Naive thymus-derived CD4-positive, alpha-beta T cell (primary cell): ENCODE measurements at regions not wholly inside any gene's neighbourhood (a gene's known extent, or its start where the extent isn't known, plus 50 kb on each side); places are given as distances from the start of the nearest gene placed in this dataset.
A peak's percentile ranks its signal among the peaks of the same experiment; 100 is the strongest.

Experiments
- ATAC-seq: fragments of 150-1000 bp; cut with Tn5 transposase; 2 replicates; pipeline ENCODE4 v1.10.0; 2021; ENCODE audit warnings: mild to moderate bottlenecking, moderate library complexity
- CTCF ChIA-PET: fragments of 350-600 bp; sonication (Branson Sonifier 250); formaldehyde crosslinking; loops from one replicate; lab custom pipeline; 2021; ENCODE audit warnings: antibody characterized with exemption; lab: Charles Lee
- POLR2A ChIA-PET: fragments of 350-600 bp; sonication (Branson Sonifier 250); formaldehyde crosslinking; loops from one replicate; lab custom pipeline; 2021; ENCODE audit warnings: antibody characterized with exemption, inconsistent platforms; lab: Charles Lee
- DNase-seq, 9 donors: peaks; one replicate each; pipeline versions ENCODE4 v3.0.0 to v3.0.0-alpha.2; 2020 to 2022; ENCODE audit warnings: mixed read lengths in 1 of 9
- H3K27ac ChIP-seq: one replicate; pipeline ENCODE4 v1.7.0; 2013; ENCODE audit warnings: mild to moderate bottlenecking, low read depth, low read length, moderate library complexity
- H3K27me3 ChIP-seq, 2 donors: one replicate each; pipeline ENCODE4 v1.7.0; 2013; ENCODE audit warnings: low read length in 2 of 2, mild to moderate bottlenecking in 2 of 2, moderate library complexity in 2 of 2; ENCODE audit not compliant: control insufficient read depth in 2 of 2, insufficient read depth in 2 of 2
- H3K36me3 ChIP-seq, 3 experiments: 1 replicate in 2 of 3; 2 replicates in 1 of 3; pipeline ENCODE4 v1.7.0; 2013; ENCODE audit warnings: low read length in 3 of 3, mild to moderate bottlenecking in 3 of 3, moderate library complexity in 1 of 3; ENCODE audit not compliant: insufficient read depth in 3 of 3, control insufficient read depth in 2 of 3
- H3K4me1 ChIP-seq, 2 donors: one replicate each; pipeline ENCODE4 v1.7.0; 2013; ENCODE audit warnings: low read length in 2 of 2, mild to moderate bottlenecking in 2 of 2, moderate library complexity in 1 of 2; ENCODE audit not compliant: control insufficient read depth in 2 of 2, insufficient read depth in 2 of 2
- H3K4me3 ChIP-seq: 2 replicates; pipeline ENCODE4 v1.7.0; 2013; ENCODE audit warnings: mild to moderate bottlenecking, low read length
- H3K9me3 ChIP-seq, 3 experiments: 1 replicate in 2 of 3; 2 replicates in 1 of 3; pipeline ENCODE4 v1.7.0; 2013; ENCODE audit warnings: low read length in 3 of 3; ENCODE audit not compliant: control insufficient read depth in 2 of 3
- H3K27ac Mint-ChIP-seq, 9 donors: one replicate each; pipeline ENCODE4 v1.8.0; 2020 to 2022; ENCODE audit warnings: mixed read lengths in 9 of 9, mild to moderate bottlenecking in 8 of 9, moderate library complexity in 5 of 9, inconsistent platforms in 2 of 9
- H3K27me3 Mint-ChIP-seq, 5 donors: one replicate each; pipeline ENCODE4 v1.8.0; 2021 to 2022; ENCODE audit warnings: mixed read lengths in 5 of 5, mild to moderate bottlenecking in 1 of 5
- H3K36me3 Mint-ChIP-seq, 5 donors: one replicate each; pipeline ENCODE4 v1.8.0; 2020 to 2022; ENCODE audit warnings: mixed read lengths in 5 of 5, mild to moderate bottlenecking in 3 of 5, inconsistent platforms in 1 of 5
- H3K4me1 Mint-ChIP-seq, 7 donors: one replicate each; pipeline ENCODE4 v1.8.0; 2020 to 2022; ENCODE audit warnings: mixed read lengths in 7 of 7, mild to moderate bottlenecking in 3 of 7, inconsistent platforms in 1 of 7
- H3K4me3 Mint-ChIP-seq, 10 donors: one replicate each; pipeline ENCODE4 v1.8.0; 2020 to 2022; ENCODE audit warnings: mild to moderate bottlenecking in 10 of 10, mixed read lengths in 10 of 10, moderate library complexity in 6 of 10, inconsistent platforms in 2 of 10
- H3K9me3 Mint-ChIP-seq, 11 donors: one replicate each; pipeline ENCODE4 v1.8.0; 2020 to 2022; ENCODE audit warnings: mixed read lengths in 11 of 11, mild to moderate bottlenecking in 4 of 11, inconsistent platforms in 1 of 11, moderate library complexity in 1 of 11
- intact Hi-C, 2 donors: fragments of 100-400 bp; cut with micrococcal nuclease; formaldehyde crosslinking; loops; one replicate each; pipeline ENCODE4 v1.15.1; 2023

DNA sequence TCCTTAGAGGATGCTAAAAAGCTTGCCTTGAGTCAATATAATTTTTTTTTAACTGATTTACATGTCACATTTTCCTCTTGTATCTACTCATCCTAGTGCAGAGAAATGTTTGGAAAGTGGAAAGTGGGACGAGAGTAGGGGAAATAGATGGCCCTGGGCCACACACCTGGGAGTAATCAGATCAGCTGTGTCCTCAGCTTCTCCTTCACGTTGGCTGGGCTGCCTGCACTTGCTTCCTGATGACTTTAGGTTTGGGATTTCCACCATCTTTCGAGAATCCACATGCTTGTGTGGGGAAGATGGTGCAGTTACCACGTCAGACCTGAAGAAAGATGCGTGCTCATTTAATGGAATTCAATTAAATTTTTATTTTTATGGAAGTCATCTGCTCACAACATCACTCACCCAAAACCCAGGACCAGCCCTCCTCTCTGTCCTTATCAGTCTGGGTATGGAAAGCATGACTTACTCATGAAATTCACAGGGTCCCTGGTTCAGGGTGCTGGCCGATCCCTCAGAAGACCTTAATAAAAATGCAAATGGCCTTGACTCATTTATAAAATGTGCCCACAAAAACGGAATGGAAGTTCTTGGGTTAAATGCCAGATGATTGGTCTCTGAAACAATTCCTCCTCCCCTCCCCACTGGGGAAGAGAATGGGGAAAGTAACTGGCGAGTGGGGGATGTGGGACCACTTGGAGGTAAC, 74.5 kb upstream of the TIAM2 start:
- no peaks in the 10 kb centered on the region for H3K27me3 Mint-ChIP-seq
- H3K36me3 Mint-ChIP-seq: peaks cover 0 to 10% (median 0%) of the 10 kb centered on the region in 5 donors
- no peak overlapping the region for H3K4me3 Mint-ChIP-seq
- DNase-seq: no peak
- ChIA-PET POLR2A (no interaction called here), CTCF (no interaction called here)
- intact Hi-C loops: loop anchor here (10.0 kb wide), 3 partner anchors 246 to 604 kb away; no protein-coding TSS in a partner anchor
- peaks cover 0 to 32% (median 14%) of the 10 kb centered on the region in 7 donors for H3K4me1 Mint-ChIP-seq
- Histone ChIP-seq H3K4me3 (no peak overlapping the region), H3K9me3 (no peaks in the 10 kb centered on the region), H3K27ac (no peak overlapping the region), H3K4me1 (no peaks in the 10 kb centered on the region), H3K36me3 (no peaks in the 10 kb centered on the region), H3K27me3 (no peaks in the 10 kb centered on the region)
- H3K27ac Mint-ChIP-seq: no peak overlapping the region
- no peak for ATAC-seq
- H3K9me3 Mint-ChIP-seq: peaks cover 0 to 1% (median 0%) of the 10 kb centered on the region in 11 donors

DNA sequence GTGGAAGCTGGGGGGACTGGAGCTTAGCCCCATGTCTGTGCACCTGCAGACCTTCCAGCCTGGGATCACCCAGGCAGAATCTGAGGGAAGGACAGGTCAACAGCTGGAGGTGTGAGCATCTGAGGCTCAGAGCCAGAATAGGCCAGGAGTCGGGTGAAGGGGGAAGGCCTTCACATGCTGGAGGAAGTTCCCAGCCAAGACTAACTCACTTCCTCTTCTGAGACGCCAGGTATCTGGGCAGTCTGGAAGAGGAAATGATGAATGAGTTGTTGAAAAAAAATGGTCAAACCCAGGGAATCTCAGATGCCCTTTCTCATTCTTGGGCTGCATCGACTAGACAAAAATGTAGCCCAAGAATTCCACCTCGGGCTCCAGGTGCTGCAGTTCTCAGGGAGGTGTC, 73.6 kb upstream of the TIAM2 start:
- intact Hi-C loops: loop anchor here (10.0 kb wide), 3 partner anchors 247 to 603 kb away; no protein-coding TSS in a partner anchor
- no peak for DNase-seq
- Mint-ChIP-seq H3K4me3 (no peak overlapping the region), H3K27me3 (no peaks in the 10 kb centered on the region), H3K4me1 (peaks cover 0 to 32% (median 14%) of the 10 kb centered on the region in 7 donors), H3K9me3 (peaks cover 0 to 1% (median 0%) of the 10 kb centered on the region in 11 donors), H3K27ac (no peak overlapping the region), H3K36me3 (peaks cover 0 to 9% (median 0%) of the 10 kb centered on the region in 5 donors)
- no peak overlapping the region for H3K27ac ChIP-seq
- POLR2A ChIA-PET: no interaction called here
- no peaks in the 10 kb centered on the region for H3K4me1 ChIP-seq
- no peaks in the 10 kb centered on the region for H3K36me3 ChIP-seq
- no peaks in the 10 kb centered on the region for H3K9me3 ChIP-seq
- H3K4me3 ChIP-seq: no peak overlapping the region
- ATAC-seq: no peak
- CTCF ChIA-PET: no interaction called here
- H3K27me3 ChIP-seq: no peaks in the 10 kb centered on the region

GRCh38 chr6:154923199-154923869, 71.8 kb upstream of the TIAM2 start:
- ChIA-PET CTCF (no interaction called here), POLR2A (no interaction called here)
- no peaks in the 10 kb centered on the region for H3K4me1 ChIP-seq
- H3K9me3 ChIP-seq: no peaks in the 10 kb centered on the region
- DNase-seq: no peak
- peaks cover 0 to 1% (median 0%) of the 10 kb centered on the region in 11 donors for H3K9me3 Mint-ChIP-seq
- peaks cover 0 to 3% (median 0%) of the 10 kb centered on the region in 5 donors for H3K36me3 Mint-ChIP-seq
- no peak for ATAC-seq
- H3K27me3 Mint-ChIP-seq: no peaks in the 10 kb centered on the region
- no peak overlapping the region for H3K27ac ChIP-seq
- peaks cover 0 to 33% (median 14%) of the 10 kb centered on the region in 7 donors for H3K4me1 Mint-ChIP-seq
- peak overlapping the region in 2 of 9 donors; percentile 6 to 14 for H3K27ac Mint-ChIP-seq
- H3K4me3 ChIP-seq: no peak overlapping the region
- no peaks in the 10 kb centered on the region for H3K36me3 ChIP-seq
- no peaks in the 10 kb centered on the region for H3K27me3 ChIP-seq
- H3K4me3 Mint-ChIP-seq: no peak overlapping the region
- intact Hi-C loops: loop anchor here (10.0 kb wide), 3 partner anchors 249 to 601 kb away; no protein-coding TSS in a partner anchor

GRCh38 chr6:154925130-154925529, 70.0 kb upstream of the TIAM2 start:
- H3K36me3 Mint-ChIP-seq: peaks cover 0 to 3% (median 0%) of the 10 kb centered on the region in 5 donors
- H3K27me3 Mint-ChIP-seq: no peaks in the 10 kb centered on the region
- H3K36me3 ChIP-seq: no peaks in the 10 kb centered on the region
- no peaks in the 10 kb centered on the region for H3K27me3 ChIP-seq
- no peak overlapping the region for H3K4me3 Mint-ChIP-seq
- H3K9me3 Mint-ChIP-seq: peaks cover 0 to 1% (median 0%) of the 10 kb centered on the region in 11 donors
- ATAC-seq (no peak), DNase-seq (no peak)
- ChIA-PET POLR2A (no interaction called here), CTCF (interaction anchor here (0.5 kb wide), 1 partner anchor 344 kb away, joined by 4 read pairs; no protein-coding TSS in a partner anchor)
- no peak overlapping the region for H3K27ac ChIP-seq
- H3K4me3 ChIP-seq: no peak overlapping the region
- no peaks in the 10 kb centered on the region for H3K9me3 ChIP-seq
- no peak overlapping the region for H3K27ac Mint-ChIP-seq
- intact Hi-C loops: loop anchor here (5.0 to 10.0 kb wide), 5 partner anchors 250 to 600 kb away; partner anchors contain the start of gene TFB1M (in 1 of the 2)
- peaks cover 0 to 35% (median 15%) of the 10 kb centered on the region in 7 donors for H3K4me1 Mint-ChIP-seq
- no peaks in the 10 kb centered on the region for H3K4me1 ChIP-seq

- no peak overlapping the region for H3K4me3 ChIP-seq
- H3K36me3 ChIP-seq: no peaks in the 10 kb centered on the region
- intact Hi-C loops: loop anchor here (5.0 to 10.0 kb wide), 5 partner anchors 252 to 598 kb away; partner anchors contain the start of gene TFB1M (in 1 of the 2)
- Mint-ChIP-seq H3K9me3 (peaks cover 0 to 1% (median 0%) of the 10 kb centered on the region in 11 donors), H3K4me1 (peaks cover 0 to 25% (median 14%) of the 10 kb centered on the region in 7 donors), H3K4me3 (no peak overlapping the region), H3K27ac (peak overlapping the region in 1 of 9 donors; percentile 53), H3K36me3 (no peaks in the 10 kb centered on the region), H3K27me3 (no peaks in the 10 kb centered on the region)
- DNase-seq (no peak), ATAC-seq (no peak)
- CTCF ChIA-PET: no interaction called here
- POLR2A ChIA-PET: no interaction called here
- H3K9me3 ChIP-seq: no peaks in the 10 kb centered on the region
- no peaks in the 10 kb centered on the region for H3K27me3 ChIP-seq
- H3K27ac ChIP-seq: no peak overlapping the region
- H3K4me1 ChIP-seq: no peaks in the 10 kb centered on the region
Measured at GRCh38 chr6:154926366-154926765, 68.7 kb upstream of the TIAM2 start.

DNA sequence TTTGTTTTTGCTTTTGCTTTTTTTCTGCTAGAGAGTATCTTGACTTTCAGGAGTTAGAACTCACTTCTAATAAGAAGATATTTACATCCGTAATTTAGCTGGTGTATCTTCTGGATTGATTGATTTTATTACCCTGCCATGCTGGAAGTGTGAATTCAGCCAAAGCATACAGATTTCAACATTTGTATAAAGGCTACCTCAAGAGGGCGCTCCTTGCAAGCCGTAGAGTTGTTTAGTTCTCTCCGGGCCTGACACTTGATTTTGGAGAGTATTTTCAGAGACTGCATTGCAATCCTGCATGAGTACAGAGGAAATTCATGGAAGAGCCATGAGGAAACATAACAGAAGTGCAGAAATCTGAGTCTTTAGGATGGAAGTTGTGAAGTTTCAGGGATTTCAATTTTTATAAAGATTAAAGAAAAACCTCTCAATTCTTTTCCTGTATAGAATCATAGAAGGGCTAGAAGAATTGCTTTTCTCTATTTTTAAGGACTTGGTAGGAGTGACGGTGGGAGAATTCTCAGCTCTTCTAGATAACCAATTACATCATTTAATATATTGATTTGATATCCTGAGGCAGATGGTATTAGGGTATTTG, 66.7 kb upstream of the TIAM2 start:
- ChIA-PET POLR2A (no interaction called here), CTCF (interaction anchor here (0.7 to 1.6 kb wide), 5 partner anchors 16 to 322 kb away, joined by 3 to 7 read pairs (median 3); no protein-coding TSS in a partner anchor)
- no peaks in the 10 kb centered on the region for H3K4me1 ChIP-seq
- H3K4me1 Mint-ChIP-seq: peaks cover 0 to 17% (median 8%) of the 10 kb centered on the region in 7 donors
- H3K27me3 Mint-ChIP-seq: no peaks in the 10 kb centered on the region
- peaks cover 0 to 9% (median 0%) of the 10 kb centered on the region in 5 donors for H3K36me3 Mint-ChIP-seq
- H3K27ac Mint-ChIP-seq: no peak overlapping the region
- no peak overlapping the region for H3K27ac ChIP-seq
- ATAC-seq (peak; percentile 57), DNase-seq (peak in 8 of 9 donors; percentile 7 to 55 (median 43))
- intact Hi-C loops: loop anchor here (1.0 to 10.0 kb wide), 9 partner anchors 246 to 596 kb away; partner anchors contain the start of gene TFB1M (in 2 of the 2)
- no peak overlapping the region for H3K4me3 Mint-ChIP-seq
- no peak overlapping the region for H3K4me3 ChIP-seq
- H3K9me3 Mint-ChIP-seq: peaks cover 0 to 1% (median 0%) of the 10 kb centered on the region in 11 donors
- peaks cover 0 to 6% (median 0%) of the 10 kb centered on the region in 3 experiments for H3K36me3 ChIP-seq
- no peaks in the 10 kb centered on the region for H3K27me3 ChIP-seq
- H3K9me3 ChIP-seq: no peaks in the 10 kb centered on the region
